ENCODE measurements at regions not wholly inside any gene's neighbourhood (a gene's known extent, or its start where the extent isn't known, plus 50 kb on each side); places are given as distances from the start of the nearest gene placed in this dataset.

DNA sequence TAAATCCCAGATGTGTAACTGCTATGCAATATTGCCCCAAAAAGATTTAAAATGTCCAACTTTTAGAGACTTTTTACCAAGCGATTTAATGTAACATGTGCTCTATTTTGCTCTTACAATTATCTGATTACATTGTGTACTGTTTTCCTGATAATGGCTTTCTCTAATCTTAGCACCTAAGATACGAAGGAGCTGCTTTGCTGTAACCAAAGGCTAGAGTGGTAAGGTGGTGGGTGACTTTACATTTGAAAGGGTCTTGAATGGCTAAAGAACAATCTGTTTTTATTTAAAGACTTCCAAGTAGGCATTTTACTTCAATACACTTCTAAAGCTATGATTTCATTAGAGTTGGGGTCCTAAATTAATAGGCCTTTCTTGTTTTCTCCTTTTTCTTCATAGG, 1201.6 kb upstream of the MAP3K7 start:
- Mint-ChIP-seq H3K4me3 (no peak overlapping the region), H3K27me3 (ENCODE audit: low read depth) (no peaks in the 10 kb centered on the region), H3K4me1 (ENCODE audit: low read depth) (no peaks in the 10 kb centered on the region), H3K36me3 (ENCODE audit: low read depth) (no peaks in the 10 kb centered on the region), H3K9me3 (peaks cover 11% of the 10 kb centered on the region), H3K27ac (no peak overlapping the region)
- no peak for DNase-seq (ENCODE audit: low spot score)

GRCh38 chr6:91786474-91787184, 1199.8 kb upstream of the MAP3K7 start:
- no peak overlapping the region for H3K27ac Mint-ChIP-seq
- H3K4me1 Mint-ChIP-seq (ENCODE audit: low read depth), result no peaks in the 10 kb centered on the region
- H3K9me3 Mint-ChIP-seq, result peaks cover 11% of the 10 kb centered on the region
- H3K4me3 Mint-ChIP-seq, result no peak overlapping the region
- no peak for DNase-seq (ENCODE audit: low spot score)
- no peaks in the 10 kb centered on the region for H3K36me3 Mint-ChIP-seq (ENCODE audit: low read depth)
- no peaks in the 10 kb centered on the region for H3K27me3 Mint-ChIP-seq (ENCODE audit: low read depth)

DNA sequence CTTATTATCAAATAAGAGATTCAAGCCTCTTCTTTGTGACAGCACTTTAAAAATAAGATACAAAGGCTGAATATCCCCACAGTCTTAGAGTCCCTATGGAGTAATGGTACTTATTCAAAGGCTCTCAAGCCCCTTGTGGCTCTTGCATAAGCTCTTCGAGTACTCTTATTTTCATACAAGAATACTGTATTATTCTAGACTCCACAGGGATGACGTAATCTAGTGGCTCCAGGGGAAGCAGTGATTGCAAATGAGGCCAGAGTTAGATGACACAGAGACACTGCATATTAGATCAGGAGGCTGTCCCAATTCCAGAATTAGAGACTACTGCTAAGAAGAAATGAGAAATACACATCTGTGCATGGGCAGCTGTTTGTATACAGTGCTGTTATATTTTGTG, 1195.9 kb upstream of the MAP3K7 start:
- H3K4me1 Mint-ChIP-seq (ENCODE audit: low read depth), result no peaks in the 10 kb centered on the region
- no peak overlapping the region for H3K4me3 Mint-ChIP-seq
- H3K27me3 Mint-ChIP-seq (ENCODE audit: low read depth), result no peaks in the 10 kb centered on the region
- DNase-seq (ENCODE audit: low spot score), result no peak
- no peak overlapping the region for H3K27ac Mint-ChIP-seq
- H3K9me3 Mint-ChIP-seq, result peaks cover 23% of the 10 kb centered on the region
- no peaks in the 10 kb centered on the region for H3K36me3 Mint-ChIP-seq (ENCODE audit: low read depth)

DNA sequence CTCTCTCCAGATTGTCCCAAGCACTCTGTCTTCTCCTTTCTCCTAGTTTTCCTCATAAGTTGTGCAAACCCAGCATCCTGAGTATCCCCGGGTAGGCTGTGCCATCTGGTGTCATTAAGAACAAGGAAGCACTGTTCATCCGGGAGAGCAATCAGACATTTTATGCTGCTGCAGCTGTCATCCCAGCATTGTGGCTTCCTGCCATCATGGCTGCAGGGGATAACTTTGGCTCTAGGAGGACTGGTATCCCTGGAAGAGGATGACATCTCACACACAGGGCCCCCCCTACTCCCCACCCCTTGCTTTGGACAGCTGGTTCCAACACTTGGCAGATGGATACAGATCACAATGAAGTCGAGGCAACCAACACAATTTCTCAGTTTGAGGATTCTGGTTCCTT, 1195.1 kb upstream of the MAP3K7 start:
- Mint-ChIP-seq H3K27ac (no peak overlapping the region), H3K9me3 (peaks cover 23% of the 10 kb centered on the region), H3K4me1 (ENCODE audit: low read depth) (no peaks in the 10 kb centered on the region), H3K4me3 (no peak overlapping the region), H3K27me3 (ENCODE audit: low read depth) (no peaks in the 10 kb centered on the region), H3K36me3 (ENCODE audit: low read depth) (no peaks in the 10 kb centered on the region)
- no peak for DNase-seq (ENCODE audit: low spot score)

GRCh38 chr6:91780270-91780669, 1193.4 kb upstream of the MAP3K7 start:
- no peak for DNase-seq (ENCODE audit: low spot score)
- Mint-ChIP-seq H3K27ac (no peak overlapping the region), H3K27me3 (ENCODE audit: low read depth) (no peaks in the 10 kb centered on the region), H3K36me3 (ENCODE audit: low read depth) (no peaks in the 10 kb centered on the region), H3K4me3 (no peak overlapping the region), H3K9me3 (peaks cover 25% of the 10 kb centered on the region), H3K4me1 (ENCODE audit: low read depth) (no peaks in the 10 kb centered on the region)

DNA sequence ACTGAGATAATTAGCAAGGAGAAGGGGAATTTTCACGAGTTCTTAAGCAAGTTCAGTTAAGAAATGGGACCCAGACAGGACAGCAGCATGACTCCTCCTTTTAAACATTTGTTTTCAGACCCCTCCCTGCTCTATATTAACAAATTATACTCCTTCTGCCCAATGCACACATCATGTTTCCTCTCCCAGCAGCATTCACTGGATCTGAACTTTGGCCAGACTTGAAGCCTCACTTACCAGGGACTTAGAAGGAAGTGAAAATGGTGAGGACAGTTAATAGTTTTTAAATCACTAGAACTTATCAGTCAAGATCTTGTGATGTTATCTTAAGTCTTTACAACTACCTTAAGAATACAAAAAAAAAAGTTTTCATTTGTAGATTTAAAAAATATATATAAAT, 1174.7 kb upstream of the MAP3K7 start:
- H3K9me3 Mint-ChIP-seq, result no peaks in the 10 kb centered on the region
- DNase-seq (ENCODE audit: low spot score), result no peak
- H3K27ac Mint-ChIP-seq, result no peak overlapping the region
- H3K36me3 Mint-ChIP-seq (ENCODE audit: low read depth), result no peaks in the 10 kb centered on the region
- no peaks in the 10 kb centered on the region for H3K27me3 Mint-ChIP-seq (ENCODE audit: low read depth)
- no peaks in the 10 kb centered on the region for H3K4me1 Mint-ChIP-seq (ENCODE audit: low read depth)
- no peak overlapping the region for H3K4me3 Mint-ChIP-seq

DNA sequence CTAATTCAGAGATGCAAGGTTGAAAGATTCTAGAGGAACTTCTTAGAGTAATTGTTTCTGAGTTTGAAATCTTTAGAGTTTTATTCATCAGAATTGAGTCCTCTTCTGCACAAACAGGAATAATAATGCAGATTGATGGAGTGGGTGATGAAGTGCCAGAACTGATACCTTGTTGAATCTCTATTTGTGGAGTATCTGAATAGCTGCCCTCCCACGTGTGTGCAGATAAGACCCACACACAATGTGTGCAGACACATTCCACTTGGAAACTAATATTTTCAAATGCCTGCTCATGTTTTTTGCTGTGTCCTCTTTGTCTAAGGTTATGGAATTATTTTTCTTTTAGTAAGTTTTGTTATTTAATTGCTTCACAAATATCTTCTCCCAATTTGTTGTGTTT, 1167.8 kb upstream of the MAP3K7 start:
- H3K27ac Mint-ChIP-seq, result no peak overlapping the region
- H3K27me3 Mint-ChIP-seq (ENCODE audit: low read depth), result no peaks in the 10 kb centered on the region
- DNase-seq (ENCODE audit: low spot score), result no peak
- no peaks in the 10 kb centered on the region for H3K4me1 Mint-ChIP-seq (ENCODE audit: low read depth)
- H3K36me3 Mint-ChIP-seq (ENCODE audit: low read depth), result no peaks in the 10 kb centered on the region
- no peaks in the 10 kb centered on the region for H3K9me3 Mint-ChIP-seq
- H3K4me3 Mint-ChIP-seq, result no peak overlapping the region

DNA sequence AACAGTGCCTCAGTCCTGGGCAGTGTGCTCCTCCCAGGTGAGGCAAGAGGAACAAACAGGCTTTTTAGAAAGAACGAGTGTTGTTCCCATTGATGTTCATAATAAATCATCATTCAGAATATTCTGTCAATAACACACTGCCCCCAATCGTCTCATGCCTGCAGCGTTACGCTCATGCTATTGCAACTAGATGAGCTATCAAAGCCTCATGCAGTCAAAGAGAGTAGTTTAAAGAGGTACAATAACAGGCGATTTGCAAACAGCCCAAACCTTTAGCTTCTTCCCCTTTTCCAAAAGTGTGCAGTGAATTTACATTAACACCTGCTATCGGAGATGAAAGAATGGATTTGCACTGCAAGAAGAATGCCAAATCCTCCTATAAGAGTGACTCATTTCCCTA, 1164.7 kb upstream of the MAP3K7 start:
- Mint-ChIP-seq H3K9me3 (no peaks in the 10 kb centered on the region), H3K27ac (no peak overlapping the region), H3K4me1 (ENCODE audit: low read depth) (no peaks in the 10 kb centered on the region), H3K36me3 (ENCODE audit: low read depth) (no peaks in the 10 kb centered on the region), H3K27me3 (ENCODE audit: low read depth) (no peaks in the 10 kb centered on the region), H3K4me3 (no peak overlapping the region)
- DNase-seq (ENCODE audit: low spot score), result no peak

DNA sequence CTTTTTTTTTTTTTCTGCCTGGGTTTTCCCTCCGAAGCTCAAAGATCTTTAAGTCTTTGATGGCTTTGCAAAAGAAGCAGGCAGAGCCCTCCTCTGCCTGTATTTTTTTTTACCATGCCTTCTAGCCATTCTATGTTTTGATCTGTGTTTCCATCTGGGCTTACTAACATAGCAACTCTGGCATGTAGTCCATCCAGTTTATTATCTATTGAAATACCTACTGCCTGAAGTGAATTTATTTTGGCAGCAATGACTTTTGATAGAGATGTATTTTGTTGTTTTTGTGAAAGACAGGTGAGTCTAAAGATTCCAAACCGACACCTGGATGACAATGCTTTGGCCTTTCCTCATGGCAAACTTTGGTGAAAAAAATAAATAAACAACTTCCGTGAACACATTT, 1157.7 kb upstream of the MAP3K7 start:
- H3K27ac Mint-ChIP-seq, result no peak overlapping the region

DNA sequence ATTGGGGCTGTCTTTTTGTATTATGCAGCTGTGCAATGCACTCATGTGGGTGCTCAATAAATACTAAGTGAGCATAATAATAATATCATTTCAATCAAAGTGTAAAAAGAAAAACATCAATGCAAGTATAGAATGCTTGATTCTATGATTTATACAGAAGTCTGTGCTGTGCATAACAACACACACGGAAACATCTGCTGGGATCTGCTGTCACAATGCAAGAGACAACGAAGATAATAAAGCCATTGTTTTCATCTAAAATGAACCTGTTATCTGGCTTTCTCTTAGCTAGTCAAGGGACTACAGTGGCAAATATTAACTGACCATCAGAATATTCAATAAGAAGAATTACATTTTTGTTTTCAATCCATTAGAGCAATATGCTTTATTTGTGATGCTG, 1156.9 kb upstream of the MAP3K7 start:
- no peak for DNase-seq (ENCODE audit: low spot score)
- H3K4me3 Mint-ChIP-seq, result no peak overlapping the region
- no peaks in the 10 kb centered on the region for H3K27me3 Mint-ChIP-seq (ENCODE audit: low read depth)
- H3K9me3 Mint-ChIP-seq, result no peaks in the 10 kb centered on the region
- no peak overlapping the region for H3K27ac Mint-ChIP-seq
- H3K4me1 Mint-ChIP-seq (ENCODE audit: low read depth), result no peaks in the 10 kb centered on the region
- no peaks in the 10 kb centered on the region for H3K36me3 Mint-ChIP-seq (ENCODE audit: low read depth)

More for the DNA sequence above, 1157.7 kb upstream of the MAP3K7 start:
- Mint-ChIP-seq H3K4me1 (ENCODE audit: low read depth) (no peaks in the 10 kb centered on the region), H3K4me3 (no peak overlapping the region), H3K9me3 (no peaks in the 10 kb centered on the region), H3K36me3 (ENCODE audit: low read depth) (no peaks in the 10 kb centered on the region), H3K27me3 (ENCODE audit: low read depth) (no peaks in the 10 kb centered on the region)
- no peak for DNase-seq (ENCODE audit: low spot score)

GRCh38 chr6:91731939-91732338, 1145.1 kb upstream of the MAP3K7 start:
- H3K9me3 Mint-ChIP-seq, result peaks cover 8% of the 10 kb centered on the region
- no peaks in the 10 kb centered on the region for H3K4me1 Mint-ChIP-seq (ENCODE audit: low read depth)
- no peak overlapping the region for H3K4me3 Mint-ChIP-seq
- no peaks in the 10 kb centered on the region for H3K36me3 Mint-ChIP-seq (ENCODE audit: low read depth)
- H3K27me3 Mint-ChIP-seq (ENCODE audit: low read depth), result no peaks in the 10 kb centered on the region
- DNase-seq (ENCODE audit: low spot score), result no peak
- H3K27ac Mint-ChIP-seq, result no peak overlapping the region

DNA sequence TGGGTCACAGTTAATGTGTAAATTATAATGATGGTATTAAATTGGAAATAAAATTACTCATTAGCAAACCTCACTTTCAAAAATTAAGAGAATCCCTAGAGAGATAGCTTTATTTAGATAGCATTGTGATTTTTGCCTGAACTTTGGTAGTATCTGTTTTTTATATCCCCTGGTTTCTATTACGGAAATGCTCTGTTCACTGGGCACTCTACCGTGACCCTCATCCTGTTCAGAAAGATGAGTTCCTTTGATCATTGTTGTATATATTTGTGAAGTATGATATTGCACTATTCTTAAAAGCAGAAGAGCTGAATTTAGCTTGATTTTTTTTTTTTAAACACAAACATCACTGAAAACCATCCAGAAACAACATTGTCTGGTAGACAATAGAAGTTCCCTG, 1143.8 kb upstream of the MAP3K7 start:
- H3K36me3 Mint-ChIP-seq (ENCODE audit: low read depth), result no peaks in the 10 kb centered on the region
- no peaks in the 10 kb centered on the region for H3K27me3 Mint-ChIP-seq (ENCODE audit: low read depth)
- peaks cover 12% of the 10 kb centered on the region for H3K9me3 Mint-ChIP-seq
- no peak overlapping the region for H3K4me3 Mint-ChIP-seq
- no peak for DNase-seq (ENCODE audit: low spot score)
- no peaks in the 10 kb centered on the region for H3K4me1 Mint-ChIP-seq (ENCODE audit: low read depth)
- H3K27ac Mint-ChIP-seq, result no peak overlapping the region

DNA sequence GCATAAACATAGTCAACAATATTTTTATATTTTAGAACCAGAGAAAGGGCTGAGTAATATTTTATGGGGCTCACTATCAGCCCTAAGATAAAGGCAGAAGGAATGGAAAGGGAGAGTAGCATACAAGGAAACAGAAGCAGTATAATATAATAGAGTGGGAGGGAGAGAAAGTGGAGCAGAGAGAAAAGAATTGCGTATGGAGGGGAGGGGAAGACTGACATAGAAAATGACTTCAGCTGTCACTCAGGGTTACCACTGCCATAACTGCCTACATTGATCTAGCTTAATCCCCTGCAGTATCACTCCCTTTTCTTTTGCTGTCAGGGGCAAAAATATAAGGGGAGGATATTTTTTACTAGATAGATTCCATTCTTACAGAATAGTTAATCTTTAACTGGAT, 1133.5 kb upstream of the MAP3K7 start:
- no peak overlapping the region for H3K27ac Mint-ChIP-seq
- no peak overlapping the region for H3K4me3 Mint-ChIP-seq
- H3K27me3 Mint-ChIP-seq (ENCODE audit: low read depth), result no peaks in the 10 kb centered on the region
- H3K4me1 Mint-ChIP-seq (ENCODE audit: low read depth), result no peaks in the 10 kb centered on the region
- DNase-seq (ENCODE audit: low spot score), result no peak
- H3K36me3 Mint-ChIP-seq (ENCODE audit: low read depth), result no peaks in the 10 kb centered on the region
- peaks cover 3% of the 10 kb centered on the region for H3K9me3 Mint-ChIP-seq

DNA sequence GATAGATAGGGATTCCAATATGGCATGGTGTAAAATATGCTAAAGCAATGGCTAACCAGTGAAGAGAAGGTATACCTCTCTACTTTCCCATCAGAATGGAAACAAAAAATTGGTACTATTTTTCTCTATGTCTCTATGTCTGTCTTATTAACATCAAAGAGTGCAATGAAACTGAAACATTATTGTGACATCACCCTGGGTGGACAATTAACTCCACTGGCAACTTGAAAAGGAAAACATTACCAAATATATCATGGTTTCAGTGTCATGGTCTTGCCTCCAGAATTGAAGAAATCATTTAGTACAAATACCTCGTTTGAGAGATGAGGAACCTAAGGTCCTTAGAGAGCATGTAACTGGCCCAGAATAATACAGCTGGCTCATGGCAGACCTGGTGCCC, 1132.5 kb upstream of the MAP3K7 start:
- Mint-ChIP-seq H3K27ac (no peak overlapping the region), H3K27me3 (ENCODE audit: low read depth) (no peaks in the 10 kb centered on the region), H3K9me3 (no peaks in the 10 kb centered on the region), H3K36me3 (ENCODE audit: low read depth) (no peaks in the 10 kb centered on the region), H3K4me1 (ENCODE audit: low read depth) (no peaks in the 10 kb centered on the region), H3K4me3 (no peak overlapping the region)
- DNase-seq (ENCODE audit: low spot score), result no peak

GRCh38 chr6:91718198-91718597, 1131.3 kb upstream of the MAP3K7 start:
- DNase-seq (ENCODE audit: low spot score), result no peak
- Mint-ChIP-seq H3K4me1 (ENCODE audit: low read depth) (no peaks in the 10 kb centered on the region), H3K9me3 (no peaks in the 10 kb centered on the region), H3K27ac (no peak overlapping the region), H3K36me3 (ENCODE audit: low read depth) (no peaks in the 10 kb centered on the region), H3K27me3 (ENCODE audit: low read depth) (no peaks in the 10 kb centered on the region), H3K4me3 (no peak overlapping the region)
